ENCODE measurements at regions not wholly inside any gene's neighbourhood (a gene's known extent, or its start where the extent isn't known, plus 50 kb on each side); places are given as distances from the start of the nearest gene placed in this dataset.

DNA sequence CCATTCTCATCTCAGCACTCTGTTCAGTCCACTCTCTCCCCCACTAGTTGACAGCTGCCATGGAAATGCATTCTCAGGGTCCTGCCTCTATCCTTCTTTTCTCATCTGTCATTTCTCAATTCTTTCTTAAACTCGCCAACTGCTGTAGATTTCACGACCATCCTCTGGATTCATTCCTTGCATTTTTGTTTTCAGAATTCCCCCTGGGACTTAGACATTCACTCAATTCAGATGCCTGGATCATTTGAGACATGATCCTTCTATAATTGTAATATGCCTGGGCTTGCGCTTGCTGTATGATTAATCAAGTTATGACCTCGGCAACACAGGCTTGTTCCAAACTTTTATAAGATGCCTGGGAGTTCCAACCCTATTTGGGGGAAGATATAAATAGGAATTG is 104.5 kb downstream of the RAB11FIP2 start:
- ChIA-PET CTCF (no interaction called here), POLR2A (no interaction called here)
- no peaks in the 10 kb centered on the region for H3K27me3 ChIP-seq (ENCODE audit: insufficient read depth)
- H3K27ac ChIP-seq (ENCODE audit: low read depth in 2 of 2, low read length in 1 of 2) = no peak overlapping the region
- H3K36me3 ChIP-seq (replicated peaks in 1 of 2; ENCODE audit: control insufficient read depth in 1 of 2, insufficient read depth in 2 of 2, low read length in 1 of 2) = no peaks in the 10 kb centered on the region
- H3K79me2 ChIP-seq (ENCODE audit: insufficient read depth) = no peaks in the 10 kb centered on the region
- no peak overlapping the region for H3K9ac ChIP-seq
- no peaks in the 10 kb centered on the region for H3F3A ChIP-seq (replicated peaks; ENCODE audit: insufficient read depth)
- no peak overlapping the region for H3K4me3 ChIP-seq (ENCODE audit: low read depth in 2 of 2, low read length in 1 of 2)
- no peak overlapping the region for H2AFZ ChIP-seq (ENCODE audit: low read depth)
- no peaks in the 10 kb centered on the region for H3K9me2 ChIP-seq
- H3K9me3 ChIP-seq = no peaks in the 10 kb centered on the region
- H3K4me2 ChIP-seq = no peak overlapping the region
- no peak for DNase-seq
- WGBS (ENCODE audit: low lambda C conversion rate) = 13% methylated on average over 4 of the region's 4 CpGs
- TF ChIP-seq, protein P1, sequence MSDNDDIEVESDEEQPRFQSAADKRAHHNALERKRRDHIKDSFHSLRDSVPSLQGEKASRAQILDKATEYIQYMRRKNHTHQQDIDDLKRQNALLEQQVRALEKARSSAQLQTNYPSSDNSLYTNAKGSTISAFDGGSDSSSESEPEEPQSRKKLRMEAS (IDR thresholded peaks at IDR 0.05; ENCODE audit: low read depth) = no peak
- TF ChIP-seq NRF1 (IDR thresholded peaks at IDR 0.05; ENCODE audit: low read depth, low read length) (no peak), EP300 (IDR thresholded peaks at IDR 0.05; ENCODE audit: borderline replicate concordance in 1 of 2, low read depth in 1 of 2, low read length in 1 of 2) (no peak), TEAD4 (IDR thresholded peaks at IDR 0.05; ENCODE audit: borderline replicate concordance, insufficient read depth) (no peak), MEF2A (IDR thresholded peaks at IDR 0.05; ENCODE audit: borderline replicate concordance, low read depth) (no peak)
- no peaks in the 10 kb centered on the region for H4K20me1 ChIP-seq (ENCODE audit: insufficient read depth)
- H3K4me1 ChIP-seq (ENCODE audit: control insufficient read depth in 1 of 2, insufficient read depth in 2 of 2, low read depth in 1 of 2, low read length in 1 of 2) = no peaks in the 10 kb centered on the region

DNA sequence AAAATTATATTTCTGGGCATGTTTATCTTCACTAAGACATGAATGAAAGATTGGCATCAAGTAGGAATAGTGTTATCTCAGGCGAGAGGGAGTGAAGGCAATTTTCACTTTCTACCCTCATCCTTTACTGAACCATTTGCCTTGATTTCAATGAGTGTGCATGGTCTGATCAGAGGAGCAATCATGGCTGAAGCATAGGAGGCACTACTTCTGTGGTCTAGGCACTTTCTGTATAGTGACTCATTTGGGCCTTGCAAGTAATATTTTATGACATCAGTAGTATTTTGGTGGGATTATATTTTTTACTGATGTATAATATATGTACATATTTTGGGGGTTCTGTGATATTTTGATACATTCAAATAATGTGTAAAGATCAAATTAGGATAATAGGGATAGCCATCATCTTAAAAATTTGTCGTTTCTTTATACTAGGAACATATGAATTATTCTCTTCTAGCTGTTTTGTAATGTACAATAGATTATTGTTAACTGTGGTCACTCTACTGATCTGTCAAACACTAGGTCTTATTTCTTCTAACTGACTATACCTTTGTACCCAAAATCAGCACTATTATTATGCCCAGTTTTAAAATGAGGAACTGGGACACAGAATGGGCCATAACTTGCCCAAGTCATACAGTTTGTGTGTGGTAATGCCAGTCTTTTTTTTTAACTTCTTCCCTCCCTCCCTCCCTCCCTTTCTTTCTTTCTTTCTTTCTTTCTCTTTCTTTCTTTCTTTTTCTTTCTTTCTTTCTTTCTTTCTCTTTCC is 101.9 kb downstream of the RAB11FIP2 start:
- H3F3A ChIP-seq (replicated peaks; ENCODE audit: insufficient read depth) = no peaks in the 10 kb centered on the region
- no peak overlapping the region for H3K4me2 ChIP-seq
- CTCF ChIA-PET = no interaction called here
- no peak overlapping the region for H2AFZ ChIP-seq (ENCODE audit: low read depth)
- no peak overlapping the region for H3K4me3 ChIP-seq (ENCODE audit: low read depth in 2 of 2, low read length in 1 of 2)
- no peak for DNase-seq
- no peaks in the 10 kb centered on the region for H3K36me3 ChIP-seq (replicated peaks in 1 of 2; ENCODE audit: control insufficient read depth in 1 of 2, insufficient read depth in 2 of 2, low read length in 1 of 2)
- H3K9me3 ChIP-seq = no peaks in the 10 kb centered on the region
- H4K20me1 ChIP-seq (ENCODE audit: insufficient read depth) = no peaks in the 10 kb centered on the region
- H3K9me2 ChIP-seq = no peaks in the 10 kb centered on the region
- no peak overlapping the region for H3K27ac ChIP-seq (ENCODE audit: low read depth in 2 of 2, low read length in 1 of 2)
- no peak for TF ChIP-seq EZH2phosphoT487 (IDR thresholded peaks at IDR 0.05; ENCODE audit: borderline replicate concordance, low read depth)
- TF ChIP-seq, protein P2, sequence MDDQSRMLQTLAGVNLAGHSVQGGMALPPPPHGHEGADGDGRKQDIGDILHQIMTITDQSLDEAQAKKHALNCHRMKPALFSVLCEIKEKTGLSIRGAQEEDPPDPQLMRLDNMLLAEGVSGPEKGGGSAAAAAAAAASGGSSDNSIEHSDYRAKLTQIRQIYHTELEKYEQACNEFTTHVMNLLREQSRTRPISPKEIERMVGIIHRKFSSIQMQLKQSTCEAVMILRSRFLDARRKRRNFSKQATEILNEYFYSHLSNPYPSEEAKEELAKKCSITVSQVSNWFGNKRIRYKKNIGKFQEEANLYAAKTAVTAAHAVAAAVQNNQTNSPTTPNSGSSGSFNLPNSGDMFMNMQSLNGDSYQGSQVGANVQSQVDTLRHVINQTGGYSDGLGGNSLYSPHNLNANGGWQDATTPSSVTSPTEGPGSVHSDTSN (IDR thresholded peaks at IDR 0.05) = no peak
- no peak for TF ChIP-seq RFX5 (IDR thresholded peaks at IDR 0.05; ENCODE audit: low read length)
- no peak for TF ChIP-seq FOXM1 (IDR thresholded peaks at IDR 0.05; ENCODE audit: low read depth)
- TF ChIP-seq FOSL2 (IDR thresholded peaks at IDR 0.05; ENCODE audit: borderline replicate concordance, low read depth) = no peak
- TF ChIP-seq, protein P3, sequence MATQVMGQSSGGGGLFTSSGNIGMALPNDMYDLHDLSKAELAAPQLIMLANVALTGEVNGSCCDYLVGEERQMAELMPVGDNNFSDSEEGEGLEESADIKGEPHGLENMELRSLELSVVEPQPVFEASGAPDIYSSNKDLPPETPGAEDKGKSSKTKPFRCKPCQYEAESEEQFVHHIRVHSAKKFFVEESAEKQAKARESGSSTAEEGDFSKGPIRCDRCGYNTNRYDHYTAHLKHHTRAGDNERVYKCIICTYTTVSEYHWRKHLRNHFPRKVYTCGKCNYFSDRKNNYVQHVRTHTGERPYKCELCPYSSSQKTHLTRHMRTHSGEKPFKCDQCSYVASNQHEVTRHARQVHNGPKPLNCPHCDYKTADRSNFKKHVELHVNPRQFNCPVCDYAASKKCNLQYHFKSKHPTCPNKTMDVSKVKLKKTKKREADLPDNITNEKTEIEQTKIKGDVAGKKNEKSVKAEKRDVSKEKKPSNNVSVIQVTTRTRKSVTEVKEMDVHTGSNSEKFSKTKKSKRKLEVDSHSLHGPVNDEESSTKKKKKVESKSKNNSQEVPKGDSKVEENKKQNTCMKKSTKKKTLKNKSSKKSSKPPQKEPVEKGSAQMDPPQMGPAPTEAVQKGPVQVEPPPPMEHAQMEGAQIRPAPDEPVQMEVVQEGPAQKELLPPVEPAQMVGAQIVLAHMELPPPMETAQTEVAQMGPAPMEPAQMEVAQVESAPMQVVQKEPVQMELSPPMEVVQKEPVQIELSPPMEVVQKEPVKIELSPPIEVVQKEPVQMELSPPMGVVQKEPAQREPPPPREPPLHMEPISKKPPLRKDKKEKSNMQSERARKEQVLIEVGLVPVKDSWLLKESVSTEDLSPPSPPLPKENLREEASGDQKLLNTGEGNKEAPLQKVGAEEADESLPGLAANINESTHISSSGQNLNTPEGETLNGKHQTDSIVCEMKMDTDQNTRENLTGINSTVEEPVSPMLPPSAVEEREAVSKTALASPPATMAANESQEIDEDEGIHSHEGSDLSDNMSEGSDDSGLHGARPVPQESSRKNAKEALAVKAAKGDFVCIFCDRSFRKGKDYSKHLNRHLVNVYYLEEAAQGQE (IDR thresholded peaks at IDR 0.05; ENCODE audit: low read depth, low read length) = no peak
- no peak for TF ChIP-seq NFIC (IDR thresholded peaks at IDR 0.05; ENCODE audit: borderline replicate concordance)
- no peak for TF ChIP-seq GABPA (IDR thresholded peaks at IDR 0.05; ENCODE audit: low read depth)
- no peak for TF ChIP-seq TCF12 (IDR thresholded peaks at IDR 0.05)
- no peaks in the 10 kb centered on the region for H3K4me1 ChIP-seq (ENCODE audit: control insufficient read depth in 1 of 2, insufficient read depth in 2 of 2, low read depth in 1 of 2, low read length in 1 of 2)
- 13% methylated on average over 2 of the region's 2 CpGs for WGBS (ENCODE audit: low lambda C conversion rate)
- POLR2A ChIA-PET = no interaction called here
- no peak overlapping the region for H3K9ac ChIP-seq
- no peaks in the 10 kb centered on the region for H3K27me3 ChIP-seq (ENCODE audit: insufficient read depth)
- H3K79me2 ChIP-seq (ENCODE audit: insufficient read depth) = no peaks in the 10 kb centered on the region

Measured in SK-N-SH (cell line).